ENCODE measurements at regions not wholly inside any gene's neighbourhood (a gene's known extent, or its start where the extent isn't known, plus 50 kb on each side); places are given as distances from the start of the nearest gene placed in this dataset.

DNA sequence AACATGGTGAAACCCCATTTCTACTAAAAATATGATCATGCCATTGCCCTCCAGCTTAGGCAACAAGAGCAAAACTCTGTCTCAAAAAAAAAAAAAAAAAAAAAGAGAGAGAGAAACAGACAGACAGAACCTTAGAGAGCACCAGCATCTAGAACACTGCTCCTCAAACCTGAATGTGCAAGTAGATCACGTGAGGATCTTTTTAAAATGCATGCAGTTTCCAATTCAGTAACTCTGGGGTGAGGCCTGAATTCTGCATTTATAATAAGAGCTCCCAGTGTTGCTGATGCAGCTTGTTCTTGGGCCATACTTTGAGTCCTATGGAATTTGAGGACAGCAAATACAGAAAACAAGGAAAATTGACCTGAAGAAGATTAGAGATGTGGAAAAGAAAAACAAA lies 218.3 kb downstream of the ALDH8A1 start:
- TF ChIP-seq POLR2A (IDR thresholded peaks at IDR 0.05; ENCODE audit: low read depth, low read length) (no peak), MYC (IDR thresholded peaks at IDR 0.05; ENCODE audit: low read depth, low read length) (no peak)

All from endothelial cell of umbilical vein (primary cell).